ENCODE measurements at regions not wholly inside any gene's neighbourhood (a gene's known extent, or its start where the extent isn't known, plus 50 kb on each side); places are given as distances from the start of the nearest gene placed in this dataset.

DNA sequence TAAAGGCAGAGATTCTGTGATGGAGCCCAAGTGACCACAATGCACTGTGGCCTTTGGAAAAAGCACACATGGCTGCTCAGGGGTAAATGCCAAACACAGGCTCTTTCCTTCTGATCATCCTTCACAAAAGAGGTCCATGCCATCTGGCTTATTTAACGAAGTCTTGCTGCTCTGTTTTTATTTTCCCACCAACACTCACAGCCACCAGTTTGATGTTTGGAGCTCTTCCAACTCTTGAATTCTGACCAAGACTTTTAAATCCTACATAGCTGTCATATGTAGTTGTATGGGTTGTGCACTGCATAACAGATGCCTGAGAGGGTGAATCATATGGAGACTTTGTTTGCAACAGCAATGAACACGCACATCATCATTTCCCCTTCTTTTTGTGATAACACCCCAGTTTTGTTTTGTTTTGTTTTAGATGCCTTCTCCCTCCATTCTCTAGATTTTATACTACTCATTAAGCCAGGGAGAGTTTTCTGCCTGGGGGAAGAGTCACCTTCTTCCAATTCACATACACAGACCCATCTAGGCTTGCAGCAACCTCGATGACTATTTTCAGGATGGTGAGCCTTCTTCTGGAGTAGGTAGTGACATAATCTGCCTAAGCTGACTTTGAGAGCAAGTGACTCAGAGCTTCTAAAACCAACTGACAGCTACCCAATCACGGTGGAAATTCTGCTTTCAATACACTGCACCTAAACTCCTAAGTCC, 145.2 kb upstream of the WSCD2 start:
- no peak for DNase-seq

DNA sequence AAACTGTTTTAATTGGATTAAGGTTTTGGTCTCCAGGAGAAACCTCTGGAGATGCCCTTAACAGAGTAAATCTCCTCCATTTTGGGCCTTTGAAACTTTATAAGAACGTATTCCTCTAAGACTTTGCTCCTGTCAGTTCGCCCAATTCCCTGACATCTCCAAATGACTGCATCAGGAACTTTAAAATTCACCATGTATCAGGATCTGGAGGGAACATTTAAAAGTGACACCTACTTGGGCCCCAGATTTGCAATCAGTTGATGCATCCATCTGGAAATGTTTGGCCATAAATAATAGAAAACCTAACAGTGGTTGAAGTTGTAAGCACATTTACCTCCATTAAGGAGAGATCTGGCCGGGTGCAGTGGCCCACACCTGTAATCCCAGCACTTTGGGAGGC, 144.1 kb upstream of the WSCD2 start:
- no peak for DNase-seq

DNA sequence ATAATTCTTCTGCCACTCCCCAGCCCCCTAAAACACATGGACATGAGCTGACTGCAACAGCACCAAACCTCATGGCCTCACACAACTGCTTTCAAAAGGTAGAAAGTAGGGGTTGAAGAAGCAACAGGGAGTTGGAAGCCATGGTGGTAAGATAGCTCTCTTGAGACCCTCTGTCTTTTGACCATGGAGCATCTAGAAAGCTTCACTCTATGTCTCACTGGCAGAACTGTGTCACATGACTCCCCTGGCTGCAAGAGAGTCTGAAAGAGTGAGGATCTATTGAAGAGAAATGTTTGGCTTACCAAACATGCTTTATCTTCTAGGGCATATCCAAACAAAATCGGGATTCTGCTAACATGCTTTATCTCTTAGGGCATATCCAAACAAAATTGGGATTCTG, 142.9 kb upstream of the WSCD2 start:
- no peak for DNase-seq

DNA sequence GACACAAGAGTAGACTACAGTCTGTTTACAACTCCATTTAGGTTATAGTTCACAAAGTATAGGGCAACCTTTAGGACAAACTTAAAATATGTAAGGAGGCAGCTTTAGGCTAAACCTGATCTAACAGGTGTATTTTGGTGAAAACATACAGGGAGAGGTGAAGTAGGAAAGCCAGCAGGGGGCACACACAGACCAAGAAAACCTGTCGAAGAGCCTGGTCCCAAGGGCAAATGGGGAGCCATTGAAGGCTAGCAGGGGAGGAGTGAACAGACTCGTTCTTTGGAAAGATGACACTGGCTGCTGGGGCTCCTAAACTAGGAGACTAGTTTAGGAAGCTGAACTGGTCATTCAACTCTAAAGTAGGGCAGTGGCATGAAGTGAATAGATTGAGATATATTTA, 138.8 kb upstream of the WSCD2 start:
- peak; percentile 3 for DNase-seq

GRCh38 chr12:107992029-107992428, 137.1 kb upstream of the WSCD2 start:
- DNase-seq = no peak

DNA sequence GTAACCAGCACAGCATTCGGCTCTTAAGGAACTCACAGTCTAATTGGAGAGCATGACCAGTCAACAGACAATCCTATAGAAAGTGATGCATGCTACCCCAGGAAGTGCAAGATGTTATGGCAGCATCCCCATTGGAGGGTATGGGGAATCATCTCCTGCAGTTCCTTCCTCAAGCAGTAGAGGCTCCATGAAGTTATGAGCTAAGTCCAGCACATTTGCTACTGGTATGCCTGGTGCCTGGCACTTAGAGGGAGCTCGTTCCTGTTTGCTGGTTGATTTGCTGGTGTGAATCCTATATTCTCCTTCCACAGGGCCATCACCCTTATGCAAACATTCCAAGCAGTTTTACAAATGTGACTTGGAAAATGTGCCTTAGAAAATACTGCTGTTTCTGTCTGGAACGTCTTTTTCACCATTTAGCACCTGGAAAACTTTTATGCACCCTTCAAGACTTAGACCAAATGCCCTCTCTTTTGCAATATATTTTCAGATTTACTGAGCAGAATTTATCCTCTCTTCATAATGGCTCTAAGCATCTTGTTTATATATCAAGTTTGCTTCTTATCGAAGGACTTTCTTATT, 136.1 kb upstream of the WSCD2 start:
- DNase-seq = no peak

- DNase-seq = no peak
These were observed 130.2 kb upstream of the WSCD2 start for GRCh38 chr12:107998863-107999262.

DNA sequence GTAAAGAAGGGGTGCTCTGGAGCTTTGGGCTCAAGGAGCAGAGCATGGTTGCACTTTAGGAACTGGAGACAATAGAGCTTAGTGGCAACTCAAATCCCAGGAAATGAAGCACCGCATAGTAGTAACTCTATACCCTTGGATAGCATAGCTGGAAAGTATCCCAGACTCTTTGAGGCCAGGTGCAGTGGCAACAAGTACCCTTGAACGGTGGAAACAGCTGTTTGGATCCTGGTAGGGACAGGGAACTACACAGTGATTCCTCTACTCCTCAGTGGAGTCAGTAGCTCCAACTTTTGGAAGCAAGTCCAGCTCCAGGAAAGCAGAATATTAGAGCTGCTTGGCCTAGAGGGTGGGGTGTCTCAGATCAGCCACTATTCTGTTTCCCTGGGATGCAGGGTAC, 129.0 kb upstream of the WSCD2 start:
- no peak for DNase-seq

DNA sequence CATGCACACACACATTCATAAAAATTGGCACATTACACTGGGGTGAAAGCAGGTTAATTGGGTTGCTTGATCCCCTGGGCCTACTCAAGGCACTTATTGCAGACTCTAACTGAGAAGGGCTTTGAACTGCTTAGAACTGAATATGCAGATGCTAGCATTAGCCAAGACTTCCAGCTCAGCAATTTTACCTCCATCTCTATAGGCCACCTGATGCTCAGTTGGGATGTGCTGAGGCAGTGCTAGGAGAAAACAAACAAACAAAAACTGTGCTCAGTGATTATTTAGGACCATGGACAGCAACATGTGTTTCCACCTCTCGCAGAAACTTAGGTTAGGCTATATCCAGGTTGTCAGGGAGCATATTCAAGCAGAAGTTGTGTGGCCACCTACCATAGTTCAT, 124.8 kb upstream of the WSCD2 start:
- no peak for DNase-seq

DNA sequence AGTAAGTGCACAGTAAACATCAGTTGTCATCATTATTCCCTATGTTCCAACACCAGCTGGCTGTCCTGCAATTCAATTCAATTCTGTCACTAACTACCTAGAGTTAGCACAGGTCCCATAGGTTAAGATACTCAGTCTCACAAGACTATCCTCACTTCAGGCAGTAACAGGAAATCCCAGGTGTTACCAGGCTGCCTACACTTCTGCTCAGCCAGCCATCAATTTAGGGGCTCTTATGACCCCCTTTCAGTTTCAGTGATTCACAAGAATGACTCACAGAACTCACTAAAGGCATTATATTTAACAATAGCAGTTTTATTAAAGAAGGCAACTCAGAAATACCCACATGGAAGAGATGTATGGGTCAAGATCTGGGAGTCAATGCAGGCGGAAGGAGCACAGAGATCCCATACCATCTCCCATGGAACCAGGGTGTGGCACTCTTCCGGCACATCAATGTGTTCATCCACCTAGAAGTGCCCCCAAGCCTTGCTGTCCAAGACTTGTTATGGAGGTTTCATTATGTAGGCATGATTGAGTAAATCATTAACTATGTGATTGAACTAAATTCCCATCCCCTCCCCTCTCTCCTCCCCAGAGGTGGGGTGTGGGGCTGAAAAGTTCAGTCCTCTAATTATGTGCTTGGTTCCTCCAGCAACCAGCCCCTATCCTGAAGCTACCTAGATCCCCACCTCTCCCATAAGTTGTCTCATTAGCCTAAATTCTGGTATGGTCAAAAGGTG, 120.8 kb upstream of the WSCD2 start:
- no peak for DNase-seq

DNA sequence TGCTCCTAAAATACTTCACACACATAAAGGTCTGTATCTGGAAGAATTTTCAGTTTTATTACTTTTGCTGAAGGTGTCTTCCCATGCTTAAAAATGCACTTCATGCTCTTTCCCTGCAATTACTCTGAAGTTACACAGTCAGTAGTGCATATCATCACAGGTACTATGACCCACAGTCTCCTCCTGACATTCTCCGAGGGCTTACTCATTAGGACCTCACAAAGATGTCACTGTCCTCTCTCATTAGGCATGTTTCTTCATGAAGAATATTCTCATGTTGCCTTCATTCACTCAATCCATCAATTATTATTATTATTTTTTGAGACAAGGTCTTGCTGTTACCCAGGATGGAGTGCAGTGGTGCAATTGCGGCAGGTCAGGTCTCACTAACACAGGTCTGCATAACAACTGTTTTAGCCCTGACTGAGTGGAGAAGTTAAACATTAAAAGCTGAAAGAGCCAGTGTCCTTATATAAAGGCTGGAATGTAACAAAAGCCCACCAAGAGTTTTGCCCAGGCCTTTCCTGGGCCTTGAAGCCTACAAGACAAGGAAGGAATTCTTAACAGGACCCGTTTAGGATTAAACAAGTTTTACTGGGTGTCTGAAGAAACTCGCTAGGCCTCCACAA, 119.5 kb upstream of the WSCD2 start:
- no peak for DNase-seq

DNA sequence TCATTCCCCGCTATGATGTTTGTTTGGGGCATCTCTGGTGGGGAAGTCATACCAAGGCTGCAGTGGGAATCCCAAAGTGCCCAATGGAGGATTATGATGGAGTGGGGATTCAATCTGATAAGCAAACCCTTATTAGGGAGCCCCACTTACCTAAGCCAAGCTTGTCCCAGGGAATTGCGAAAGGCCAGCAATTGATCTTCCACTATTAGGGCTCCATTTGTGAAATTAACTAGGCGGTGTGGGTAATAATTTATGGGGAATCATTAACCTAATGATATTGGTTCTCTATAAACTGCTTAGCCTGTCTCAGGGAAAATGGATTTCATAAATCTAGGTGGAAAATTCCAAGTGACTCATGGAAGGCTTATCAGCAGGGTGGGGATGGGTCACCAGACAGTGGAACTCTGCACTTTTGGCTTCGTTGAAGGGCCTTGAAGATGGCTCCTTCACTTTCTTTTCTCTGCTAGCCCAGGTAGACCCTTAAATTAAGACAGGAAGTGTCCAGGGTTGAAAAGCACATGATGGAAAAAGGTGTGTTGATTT, 113.0 kb upstream of the WSCD2 start:
- no peak for DNase-seq

- no peak for DNase-seq
These were observed 111.5 kb upstream of the WSCD2 start for GRCh38 chr12:108017472-108018057.

DNA sequence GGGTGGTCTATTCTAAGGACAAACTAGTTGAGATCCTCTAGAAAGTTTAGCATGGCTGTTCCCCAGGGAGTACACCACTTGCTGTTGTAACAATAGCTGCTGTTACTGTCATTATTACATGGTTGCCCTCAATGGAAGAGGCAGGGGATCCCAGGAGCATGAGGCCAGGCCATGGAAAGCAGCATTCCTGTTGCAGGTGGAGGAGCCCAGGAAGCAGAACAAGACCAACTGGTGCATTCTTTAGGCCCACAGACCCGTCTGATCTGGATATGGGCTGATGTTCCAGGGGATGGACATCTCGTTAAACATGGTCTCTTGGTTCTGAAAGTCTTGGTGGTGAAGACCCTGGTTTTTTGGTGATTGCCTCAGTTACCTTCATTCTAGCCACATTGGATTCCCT, 109.2 kb upstream of the WSCD2 start:
- DNase-seq = no peak

GRCh38 chr12:108021141-108021540, 107.9 kb upstream of the WSCD2 start:
- DNase-seq = no peak

DNA sequence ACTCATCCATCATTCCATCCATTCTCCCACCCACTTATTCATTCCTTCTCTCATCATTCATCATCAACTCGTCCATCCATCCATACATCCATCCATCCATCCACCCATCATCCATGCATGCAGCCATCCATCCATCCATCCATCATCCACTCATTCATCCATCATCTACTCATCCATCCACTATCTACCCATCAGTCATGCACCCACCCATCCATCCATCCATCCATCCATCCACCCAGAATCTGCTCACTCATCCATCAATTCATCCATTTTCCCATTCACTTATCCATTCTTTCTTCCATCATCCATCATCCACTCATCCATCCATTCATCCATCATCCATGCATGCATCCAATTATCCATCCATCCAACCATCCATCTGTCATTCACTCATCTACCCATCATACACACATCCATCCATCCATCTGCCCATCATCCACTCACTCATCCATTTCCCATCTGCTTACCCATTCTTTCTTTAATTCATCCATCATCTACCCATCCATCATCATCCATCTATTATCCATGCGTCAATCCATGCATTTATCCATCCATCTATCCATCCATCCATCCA, 107.1 kb upstream of the WSCD2 start:
- DNase-seq = no peak

GRCh38 chr12:108029051-108029835, 99.8 kb upstream of the WSCD2 start:
- no peak for DNase-seq

DNA sequence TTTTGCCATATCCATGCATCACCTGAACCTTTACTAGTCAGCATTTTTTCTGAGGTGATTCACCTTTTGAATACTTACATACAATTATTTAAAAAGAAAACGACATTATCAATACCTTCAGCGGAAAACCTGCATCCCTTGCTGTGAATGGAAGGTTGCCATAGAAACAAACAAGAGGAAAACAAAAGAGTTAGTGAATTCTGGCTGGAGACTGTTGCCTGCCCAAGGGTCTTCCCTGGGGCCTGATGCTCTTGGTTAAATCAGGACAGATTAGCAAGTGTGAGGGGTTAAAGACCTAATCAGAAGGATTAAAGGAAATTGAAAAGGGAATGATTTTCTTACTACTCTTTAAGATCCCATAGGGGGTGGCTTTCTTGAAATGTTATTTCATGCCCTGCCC, 96.0 kb upstream of the WSCD2 start:
- DNase-seq = no peak

- no peak for DNase-seq
These were observed 93.7 kb upstream of the WSCD2 start for GRCh38 chr12:108035372-108035771.

DNA sequence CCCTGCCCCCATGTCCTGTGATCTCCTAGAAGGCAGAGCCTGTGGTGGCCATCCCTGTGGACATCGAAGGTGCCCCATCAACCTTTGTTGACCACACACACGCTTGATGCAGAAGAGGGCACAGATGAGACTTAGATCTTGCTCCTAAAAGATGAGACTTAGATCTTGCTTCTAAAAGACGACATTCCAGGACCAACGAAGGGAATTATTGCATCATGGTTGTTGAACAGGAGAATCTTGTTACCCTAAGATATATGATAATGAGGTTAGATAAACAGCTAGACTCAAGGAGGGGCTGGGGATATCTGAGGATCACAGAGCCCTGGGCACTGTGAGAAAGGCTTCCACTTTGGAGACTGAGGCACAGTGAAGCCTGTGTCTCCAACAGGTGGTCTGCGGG, 91.1 kb upstream of the WSCD2 start:
- DNase-seq = no peak

GRCh38 chr12:108039794-108040193, 89.3 kb upstream of the WSCD2 start:
- no peak for DNase-seq

GRCh38 chr12:108040947-108041346, 88.1 kb upstream of the WSCD2 start:
- no peak for DNase-seq

Data from CD4-positive, alpha-beta T cell treated with Interferon gamma for 1 hour (primary cell).